GM12878 (cell line): ENCODE measurements at regions not wholly inside any gene's neighbourhood (a gene's known extent, or its start where the extent isn't known, plus 50 kb on each side); places are given as distances from the start of the nearest gene placed in this dataset.

Experiments
- TF ChIP-seq, protein P1 (sequence below): IDR thresholded peaks from 2 replicates; pipeline ENCODE4 v1.6.1; 2011; ENCODE audit warnings: low read depth, low read length, improper control_type of control experiment, borderline replicate concordance
- TF ChIP-seq, protein P2 (sequence below), 3 experiments: IDR thresholded peaks in 2 of 3; conservative IDR thresholded peaks in 1 of 3; 2 replicates each; pipeline ENCODE4 v1.5.1; 2011; ENCODE audit warnings: low read depth in 3 of 3, low read length in 3 of 3, mild to moderate bottlenecking in 3 of 3, control low read depth in 2 of 3, moderate library complexity in 2 of 3, inconsistent platforms in 1 of 3, mixed read lengths in 1 of 3; ENCODE audit not compliant: control insufficient read depth in 2 of 3, insufficient read depth in 1 of 3; ENCODE audit errors: extremely low read depth in 1 of 3
- TF ChIP-seq, protein P3 (sequence below): IDR thresholded peaks from 2 replicates; pipeline ENCODE4 v1.6.1; 2012; ENCODE audit warnings: improper control_type of control experiment, low read depth, low read length; ENCODE audit not compliant: insufficient replicate concordance

DNA sequence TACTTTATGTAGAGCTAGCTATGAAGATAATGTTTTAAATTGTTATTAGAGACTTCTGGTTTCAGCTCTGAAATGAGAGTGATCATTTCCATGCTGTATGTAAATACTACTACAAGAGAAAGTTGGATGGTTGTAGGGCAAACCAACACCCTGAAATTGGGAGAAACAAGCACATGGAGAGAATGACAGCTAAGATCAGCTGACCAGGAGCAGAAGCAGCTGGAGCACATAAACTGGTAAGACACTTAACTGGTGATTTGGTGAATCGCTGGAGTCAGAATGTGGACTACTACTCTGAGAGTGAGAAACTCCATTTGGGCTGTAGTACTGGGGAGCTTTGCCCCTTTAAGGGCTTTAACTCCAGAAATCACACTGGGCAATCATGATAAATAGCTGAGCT is 226.8 kb downstream of the RND3 start:
- TF ChIP-seq, protein P1, sequence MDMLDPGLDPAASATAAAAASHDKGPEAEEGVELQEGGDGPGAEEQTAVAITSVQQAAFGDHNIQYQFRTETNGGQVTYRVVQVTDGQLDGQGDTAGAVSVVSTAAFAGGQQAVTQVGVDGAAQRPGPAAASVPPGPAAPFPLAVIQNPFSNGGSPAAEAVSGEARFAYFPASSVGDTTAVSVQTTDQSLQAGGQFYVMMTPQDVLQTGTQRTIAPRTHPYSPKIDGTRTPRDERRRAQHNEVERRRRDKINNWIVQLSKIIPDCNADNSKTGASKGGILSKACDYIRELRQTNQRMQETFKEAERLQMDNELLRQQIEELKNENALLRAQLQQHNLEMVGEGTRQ: no peak
- TF ChIP-seq, protein P2, sequence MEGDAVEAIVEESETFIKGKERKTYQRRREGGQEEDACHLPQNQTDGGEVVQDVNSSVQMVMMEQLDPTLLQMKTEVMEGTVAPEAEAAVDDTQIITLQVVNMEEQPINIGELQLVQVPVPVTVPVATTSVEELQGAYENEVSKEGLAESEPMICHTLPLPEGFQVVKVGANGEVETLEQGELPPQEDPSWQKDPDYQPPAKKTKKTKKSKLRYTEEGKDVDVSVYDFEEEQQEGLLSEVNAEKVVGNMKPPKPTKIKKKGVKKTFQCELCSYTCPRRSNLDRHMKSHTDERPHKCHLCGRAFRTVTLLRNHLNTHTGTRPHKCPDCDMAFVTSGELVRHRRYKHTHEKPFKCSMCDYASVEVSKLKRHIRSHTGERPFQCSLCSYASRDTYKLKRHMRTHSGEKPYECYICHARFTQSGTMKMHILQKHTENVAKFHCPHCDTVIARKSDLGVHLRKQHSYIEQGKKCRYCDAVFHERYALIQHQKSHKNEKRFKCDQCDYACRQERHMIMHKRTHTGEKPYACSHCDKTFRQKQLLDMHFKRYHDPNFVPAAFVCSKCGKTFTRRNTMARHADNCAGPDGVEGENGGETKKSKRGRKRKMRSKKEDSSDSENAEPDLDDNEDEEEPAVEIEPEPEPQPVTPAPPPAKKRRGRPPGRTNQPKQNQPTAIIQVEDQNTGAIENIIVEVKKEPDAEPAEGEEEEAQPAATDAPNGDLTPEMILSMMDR (IDR thresholded peaks at IDR 0.05 in 2 of 3, conservative IDR thresholded peaks at IDR 0.05 in 1 of 3; ENCODE audit: control insufficient read depth in 2 of 3, extremely low read depth in 1 of 3, insufficient read depth in 1 of 3, low read depth in 3 of 3, low read length in 3 of 3): no peak
- TF ChIP-seq, protein P3, sequence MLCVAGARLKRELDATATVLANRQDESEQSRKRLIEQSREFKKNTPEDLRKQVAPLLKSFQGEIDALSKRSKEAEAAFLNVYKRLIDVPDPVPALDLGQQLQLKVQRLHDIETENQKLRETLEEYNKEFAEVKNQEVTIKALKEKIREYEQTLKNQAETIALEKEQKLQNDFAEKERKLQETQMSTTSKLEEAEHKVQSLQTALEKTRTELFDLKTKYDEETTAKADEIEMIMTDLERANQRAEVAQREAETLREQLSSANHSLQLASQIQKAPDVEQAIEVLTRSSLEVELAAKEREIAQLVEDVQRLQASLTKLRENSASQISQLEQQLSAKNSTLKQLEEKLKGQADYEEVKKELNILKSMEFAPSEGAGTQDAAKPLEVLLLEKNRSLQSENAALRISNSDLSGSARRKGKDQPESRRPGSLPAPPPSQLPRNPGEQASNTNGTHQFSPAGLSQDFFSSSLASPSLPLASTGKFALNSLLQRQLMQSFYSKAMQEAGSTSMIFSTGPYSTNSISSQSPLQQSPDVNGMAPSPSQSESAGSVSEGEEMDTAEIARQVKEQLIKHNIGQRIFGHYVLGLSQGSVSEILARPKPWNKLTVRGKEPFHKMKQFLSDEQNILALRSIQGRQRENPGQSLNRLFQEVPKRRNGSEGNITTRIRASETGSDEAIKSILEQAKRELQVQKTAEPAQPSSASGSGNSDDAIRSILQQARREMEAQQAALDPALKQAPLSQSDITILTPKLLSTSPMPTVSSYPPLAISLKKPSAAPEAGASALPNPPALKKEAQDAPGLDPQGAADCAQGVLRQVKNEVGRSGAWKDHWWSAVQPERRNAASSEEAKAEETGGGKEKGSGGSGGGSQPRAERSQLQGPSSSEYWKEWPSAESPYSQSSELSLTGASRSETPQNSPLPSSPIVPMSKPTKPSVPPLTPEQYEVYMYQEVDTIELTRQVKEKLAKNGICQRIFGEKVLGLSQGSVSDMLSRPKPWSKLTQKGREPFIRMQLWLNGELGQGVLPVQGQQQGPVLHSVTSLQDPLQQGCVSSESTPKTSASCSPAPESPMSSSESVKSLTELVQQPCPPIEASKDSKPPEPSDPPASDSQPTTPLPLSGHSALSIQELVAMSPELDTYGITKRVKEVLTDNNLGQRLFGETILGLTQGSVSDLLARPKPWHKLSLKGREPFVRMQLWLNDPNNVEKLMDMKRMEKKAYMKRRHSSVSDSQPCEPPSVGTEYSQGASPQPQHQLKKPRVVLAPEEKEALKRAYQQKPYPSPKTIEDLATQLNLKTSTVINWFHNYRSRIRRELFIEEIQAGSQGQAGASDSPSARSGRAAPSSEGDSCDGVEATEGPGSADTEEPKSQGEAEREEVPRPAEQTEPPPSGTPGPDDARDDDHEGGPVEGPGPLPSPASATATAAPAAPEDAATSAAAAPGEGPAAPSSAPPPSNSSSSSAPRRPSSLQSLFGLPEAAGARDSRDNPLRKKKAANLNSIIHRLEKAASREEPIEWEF: no peak
